Pancreas (tissue), 10 donors: ENCODE measurements at regions not wholly inside any gene's neighbourhood (a gene's known extent, or its start where the extent isn't known, plus 50 kb on each side); places are given as distances from the start of the nearest gene placed in this dataset.

Source experiments
- ATAC-seq, 4 donors: fragments of 200-7000 bp; cut with Tn5 transposase; one replicate each; pipeline versions ENCODE4 v1.8.0 to v1.9.1; 2020; ENCODE audit warnings: mild to moderate bottlenecking in 4 of 4, moderate library complexity in 4 of 4
- DNase-seq, 6 donors: peaks; one replicate each; pipeline ENCODE4 v3.0.0-alpha.2; 2020
- FAIRE-seq: peaks from 2 replicates; lab custom pipeline; 2012; peaks lifted over from hg19 to GRCh38; lab: Jason Lieb, UNC
- H3K27ac ChIP-seq, 4 donors: fragments of 200-600 bp; sonication (generic); 1 replicate in 3 of 4; 2 replicates in 1 of 4; pipeline versions ENCODE4 v1.5.0 to v1.8.0; 2020
- H3K27me3 ChIP-seq, 4 donors: fragments of 200-600 bp; one replicate each; pipeline ENCODE4 v1.8.0; 2021
- H3K36me3 ChIP-seq, 3 donors: fragments of 200-600 bp; sonication (generic) in 1 of 3; one replicate each; pipeline versions ENCODE4 v1.5.0 to v1.8.0; 2020 to 2021
- H3K4me1 ChIP-seq, 3 donors: fragments of 200-600 bp; one replicate each; pipeline ENCODE4 v1.8.0; 2021
- H3K4me3 ChIP-seq, 4 donors: fragments of 200-600 bp; sonication (generic) in 2 of 4; one replicate each; pipeline versions ENCODE4 v1.5.0 to v1.8.0; 2020 to 2021
- H3K9me3 ChIP-seq, 4 donors: fragments of 200-600 bp; one replicate each; pipeline ENCODE4 v1.8.0; 2021
- CTCF ChIP-seq, 4 donors: fragments of 200-600 bp; sonication (generic) in 3 of 4; IDR thresholded peaks; one replicate each; pipeline versions ENCODE4 v1.5.0 to v1.8.0; 2021; ENCODE audit warnings: antibody characterized with exemption in 4 of 4
- WGBS, 2 donors: extraction: QIAGEN DNeasy Blood & Tissue Kit; methylation state at CpG; one replicate each; pipeline ENCODE4 v1.1.7; 2013; 5-methylcytosine and 5-hydroxymethylcytosine counted together
- intact Hi-C, 3 donors: fragments of 100-400 bp; cut with DNase I; formaldehyde crosslinking; loops; one replicate each; pipeline versions ENCODE4 v1.11.1 to v1.14.2; 2022
- donor health status: healthy with polysubstance abuse.
- donor health status: DM: no; HTN: no; CAD: no; lungs with moderate emphysema.
- donor health status: DM: no; HTN: no; CAD: no.
- donor health status: control.
- donor health status: control.
- donor health status: Bipolar disorder and iron deficiency.
- donor health status: DM: yes; HTN: yes; CAD: no.
- donor health status: DM: no; HTN: no; CAD: no.
- donor health status: DM: no; HTN: no; CAD: no.
- donor health status: DM: yes; HTN: yes; CAD: no.

GRCh38 chr1:62926681-62927252 lies 142.8 kb downstream of the ATG4C start:
- no peak overlapping the region for H3K27ac ChIP-seq
- no peaks in the 10 kb centered on the region for H3K27me3 ChIP-seq
- no peaks in the 10 kb centered on the region for H3K4me1 ChIP-seq
- DNase-seq: no peak
- TF ChIP-seq CTCF (IDR thresholded peaks at IDR 0.05): no peak
- no peaks in the 10 kb centered on the region for H3K9me3 ChIP-seq
- no peak overlapping the region for H3K4me3 ChIP-seq
- ATAC-seq: no peak
- no peak for FAIRE-seq
- H3K36me3 ChIP-seq: no peaks in the 10 kb centered on the region
- 64 to 80% methylated on average over 4 of the region's 4 CpGs for WGBS, 2 donors
- intact Hi-C loops: no loop called here

GRCh38 chr1:62928885-62929284 lies 145.0 kb downstream of the ATG4C start:
- Histone ChIP-seq H3K4me3 (no peak overlapping the region), H3K9me3 (no peaks in the 10 kb centered on the region), H3K4me1 (no peaks in the 10 kb centered on the region), H3K27me3 (no peaks in the 10 kb centered on the region), H3K27ac (no peak overlapping the region), H3K36me3 (no peaks in the 10 kb centered on the region)
- FAIRE-seq (no peak), DNase-seq (no peak), ATAC-seq (no peak)
- intact Hi-C loops: no loop called here
- 77 to 82% methylated on average over 4 of the region's 4 CpGs for WGBS, 2 donors
- no peak for TF ChIP-seq CTCF (IDR thresholded peaks at IDR 0.05)

GRCh38 chr1:62937634-62938296 lies 153.8 kb downstream of the ATG4C start:
- H3K36me3 ChIP-seq: no peaks in the 10 kb centered on the region
- DNase-seq (no peak), FAIRE-seq (no peak), ATAC-seq (no peak)
- intact Hi-C loops: no loop called here
- no peak for TF ChIP-seq CTCF (IDR thresholded peaks at IDR 0.05)
- WGBS, 2 donors: 68 to 69% methylated on average over 6 of the region's 6 CpGs
- H3K4me3 ChIP-seq: no peak overlapping the region
- no peaks in the 10 kb centered on the region for H3K27me3 ChIP-seq
- H3K9me3 ChIP-seq: no peaks in the 10 kb centered on the region
- no peak overlapping the region for H3K27ac ChIP-seq
- no peaks in the 10 kb centered on the region for H3K4me1 ChIP-seq

- no peak for FAIRE-seq
- intact Hi-C loops: no loop called here
- no peaks in the 10 kb centered on the region for H3K9me3 ChIP-seq
- 57 to 66% methylated on average over 2 of the region's 2 CpGs for WGBS, 2 donors
- no peaks in the 10 kb centered on the region for H3K4me1 ChIP-seq
- H3K27ac ChIP-seq: no peak overlapping the region
- no peak for DNase-seq
- no peak overlapping the region for H3K4me3 ChIP-seq
- no peaks in the 10 kb centered on the region for H3K27me3 ChIP-seq
- TF ChIP-seq CTCF (IDR thresholded peaks at IDR 0.05): no peak
- H3K36me3 ChIP-seq: no peaks in the 10 kb centered on the region
- ATAC-seq: peak in 2 of 4 donors; percentile 22 to 66
Measured at GRCh38 chr1:62941780-62942179, 157.8 kb downstream of the ATG4C start.

GRCh38 chr1:62946511-62946910 lies 162.6 kb downstream of the ATG4C start:
- no peak for DNase-seq
- WGBS, 2 donors: 71 to 82% methylated on average over 5 of the region's 5 CpGs
- no peaks in the 10 kb centered on the region for H3K9me3 ChIP-seq
- no peaks in the 10 kb centered on the region for H3K4me1 ChIP-seq
- no peaks in the 10 kb centered on the region for H3K27me3 ChIP-seq
- no peak for FAIRE-seq
- no peak overlapping the region for H3K4me3 ChIP-seq
- ATAC-seq: no peak
- H3K36me3 ChIP-seq: no peaks in the 10 kb centered on the region
- intact Hi-C loops: no loop called here
- TF ChIP-seq CTCF (IDR thresholded peaks at IDR 0.05): no peak
- no peak overlapping the region for H3K27ac ChIP-seq
